Loucy (cell line): ENCODE measurements at regions not wholly inside any gene's neighbourhood (a gene's known extent, or its start where the extent isn't known, plus 50 kb on each side); places are given as distances from the start of the nearest gene placed in this dataset.
"Not testable (repeated sequence)": the region's sequence is repeated elsewhere in the genome, so short reads cannot be mapped to it uniquely, and the experiment has no call there.

ENCODE experiments used
- CTCF ChIP-seq: fragments of 200-600 bp; sonication (generic); conservative IDR thresholded peaks from 2 replicates; pipeline ENCODE4 v1.5.1; 2014; ENCODE audit warnings: mild to moderate bottlenecking, antibody characterized with exemption, low read length
- EZH2phosphoT487 ChIP-seq: fragments of 200-600 bp; IDR thresholded peaks from 2 replicates; pipeline ENCODE4 v1.6.1; 2018; ENCODE audit warnings: antibody characterized with exemption, mild to moderate bottlenecking, moderate library complexity, borderline replicate concordance

- TF ChIP-seq CTCF, EZH2phosphoT487: not testable (repeated sequence)
Measured at GRCh38 chr4:148533851-148534250, 91.6 kb upstream of the NR3C2 start.
